Esophagus squamous epithelium (tissue), 4 donors: ENCODE measurements at regions not wholly inside any gene's neighbourhood (a gene's known extent, or its start where the extent isn't known, plus 50 kb on each side); places are given as distances from the start of the nearest gene placed in this dataset.

ENCODE experiments used
- POLR2A ChIP-seq, 4 donors: fragments of 450-650 bp; IDR thresholded peaks; one replicate each; pipeline ENCODE4 v1.6.1; 2017; ENCODE audit warnings: antibody characterized with exemption in 4 of 4, mild to moderate bottlenecking in 4 of 4, moderate library complexity in 3 of 4
- TF ChIP-seq, protein P1 (sequence below), 6 experiments: fragments of 450-650 bp in 4 of 6; fragments of 200-600 bp in 2 of 6; sonication (generic) in 2 of 6; IDR thresholded peaks; one replicate each; pipeline ENCODE4 v1.5.1; 2016 to 2019; ENCODE audit warnings: antibody characterized with exemption in 6 of 6, mild to moderate bottlenecking in 4 of 6, moderate library complexity in 4 of 6

DNA sequence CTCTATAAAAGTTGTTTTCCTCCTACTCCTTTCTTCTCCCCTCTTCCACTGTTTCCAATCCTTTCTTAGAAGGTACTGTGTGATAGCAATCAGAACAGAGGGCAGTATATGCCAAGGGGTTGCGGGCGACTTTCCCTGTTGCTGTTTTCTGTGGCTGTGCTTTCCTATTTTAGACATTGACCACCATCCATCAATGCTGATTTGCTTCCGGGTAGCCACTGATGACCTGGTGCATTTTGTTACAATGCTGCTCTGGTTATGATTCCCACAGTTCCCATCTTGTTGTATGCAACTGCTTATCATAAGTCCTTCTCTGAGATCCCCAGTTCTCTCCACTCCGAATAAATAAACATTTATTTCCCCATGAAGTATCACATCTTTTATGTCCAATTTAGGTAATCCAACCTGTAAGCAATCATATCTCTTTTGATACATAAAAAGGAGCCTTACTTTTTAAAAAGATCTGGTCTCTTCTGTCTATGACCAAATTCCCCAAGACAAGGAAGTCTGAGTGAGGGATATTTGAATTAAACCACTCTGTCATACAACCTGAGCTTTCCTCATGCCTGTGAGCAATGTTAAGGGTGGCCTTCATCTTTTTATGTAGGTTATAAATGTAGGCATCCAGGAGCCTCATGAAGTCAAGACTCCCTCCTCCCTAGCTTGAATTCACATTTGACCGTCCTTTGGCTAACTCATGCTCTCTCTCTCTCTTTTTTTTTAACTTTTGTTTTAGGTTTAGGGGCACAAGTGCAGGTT, 52.5 kb upstream of the CD55 start:
- TF ChIP-seq, protein P1, sequence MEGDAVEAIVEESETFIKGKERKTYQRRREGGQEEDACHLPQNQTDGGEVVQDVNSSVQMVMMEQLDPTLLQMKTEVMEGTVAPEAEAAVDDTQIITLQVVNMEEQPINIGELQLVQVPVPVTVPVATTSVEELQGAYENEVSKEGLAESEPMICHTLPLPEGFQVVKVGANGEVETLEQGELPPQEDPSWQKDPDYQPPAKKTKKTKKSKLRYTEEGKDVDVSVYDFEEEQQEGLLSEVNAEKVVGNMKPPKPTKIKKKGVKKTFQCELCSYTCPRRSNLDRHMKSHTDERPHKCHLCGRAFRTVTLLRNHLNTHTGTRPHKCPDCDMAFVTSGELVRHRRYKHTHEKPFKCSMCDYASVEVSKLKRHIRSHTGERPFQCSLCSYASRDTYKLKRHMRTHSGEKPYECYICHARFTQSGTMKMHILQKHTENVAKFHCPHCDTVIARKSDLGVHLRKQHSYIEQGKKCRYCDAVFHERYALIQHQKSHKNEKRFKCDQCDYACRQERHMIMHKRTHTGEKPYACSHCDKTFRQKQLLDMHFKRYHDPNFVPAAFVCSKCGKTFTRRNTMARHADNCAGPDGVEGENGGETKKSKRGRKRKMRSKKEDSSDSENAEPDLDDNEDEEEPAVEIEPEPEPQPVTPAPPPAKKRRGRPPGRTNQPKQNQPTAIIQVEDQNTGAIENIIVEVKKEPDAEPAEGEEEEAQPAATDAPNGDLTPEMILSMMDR (IDR thresholded peaks at IDR 0.05), result no peak
- no peak for TF ChIP-seq POLR2A (IDR thresholded peaks at IDR 0.05)
